ENCODE measurements at regions not wholly inside any gene's neighbourhood (a gene's known extent, or its start where the extent isn't known, plus 50 kb on each side); places are given as distances from the start of the nearest gene placed in this dataset.

DNA sequence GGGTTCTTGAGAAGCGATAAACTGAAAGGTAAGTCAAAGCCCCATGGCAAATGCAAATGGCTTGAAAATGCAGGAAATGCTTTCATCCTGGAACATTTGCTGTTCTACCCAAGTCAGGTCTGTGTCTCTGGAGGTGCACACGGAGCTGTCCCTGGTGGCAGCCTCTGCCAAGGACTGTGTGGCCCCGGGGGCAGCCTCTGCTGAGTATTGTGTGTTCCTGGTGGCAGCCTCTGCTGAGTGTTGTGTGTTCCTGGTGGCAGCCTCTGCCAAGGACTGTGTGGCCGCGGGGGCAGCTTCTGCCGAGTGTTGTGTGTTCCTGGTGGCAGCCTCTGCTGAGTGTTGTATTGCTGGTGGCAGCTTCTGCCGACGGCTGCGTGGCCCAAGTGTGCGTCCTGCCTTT is 135.6 kb upstream of the ALKAL2 start (continued):
- TF ChIP-seq, protein P1, sequence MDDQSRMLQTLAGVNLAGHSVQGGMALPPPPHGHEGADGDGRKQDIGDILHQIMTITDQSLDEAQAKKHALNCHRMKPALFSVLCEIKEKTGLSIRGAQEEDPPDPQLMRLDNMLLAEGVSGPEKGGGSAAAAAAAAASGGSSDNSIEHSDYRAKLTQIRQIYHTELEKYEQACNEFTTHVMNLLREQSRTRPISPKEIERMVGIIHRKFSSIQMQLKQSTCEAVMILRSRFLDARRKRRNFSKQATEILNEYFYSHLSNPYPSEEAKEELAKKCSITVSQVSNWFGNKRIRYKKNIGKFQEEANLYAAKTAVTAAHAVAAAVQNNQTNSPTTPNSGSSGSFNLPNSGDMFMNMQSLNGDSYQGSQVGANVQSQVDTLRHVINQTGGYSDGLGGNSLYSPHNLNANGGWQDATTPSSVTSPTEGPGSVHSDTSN (IDR thresholded peaks at IDR 0.05), result no peak
- TF ChIP-seq MEF2A (IDR thresholded peaks at IDR 0.05; ENCODE audit: borderline replicate concordance, low read depth) (no peak), FOSL2 (IDR thresholded peaks at IDR 0.05; ENCODE audit: borderline replicate concordance, low read depth) (no peak), EZH2phosphoT487 (IDR thresholded peaks at IDR 0.05; ENCODE audit: borderline replicate concordance, low read depth) (no peak), FOXM1 (IDR thresholded peaks at IDR 0.05; ENCODE audit: low read depth) (no peak)

DNA sequence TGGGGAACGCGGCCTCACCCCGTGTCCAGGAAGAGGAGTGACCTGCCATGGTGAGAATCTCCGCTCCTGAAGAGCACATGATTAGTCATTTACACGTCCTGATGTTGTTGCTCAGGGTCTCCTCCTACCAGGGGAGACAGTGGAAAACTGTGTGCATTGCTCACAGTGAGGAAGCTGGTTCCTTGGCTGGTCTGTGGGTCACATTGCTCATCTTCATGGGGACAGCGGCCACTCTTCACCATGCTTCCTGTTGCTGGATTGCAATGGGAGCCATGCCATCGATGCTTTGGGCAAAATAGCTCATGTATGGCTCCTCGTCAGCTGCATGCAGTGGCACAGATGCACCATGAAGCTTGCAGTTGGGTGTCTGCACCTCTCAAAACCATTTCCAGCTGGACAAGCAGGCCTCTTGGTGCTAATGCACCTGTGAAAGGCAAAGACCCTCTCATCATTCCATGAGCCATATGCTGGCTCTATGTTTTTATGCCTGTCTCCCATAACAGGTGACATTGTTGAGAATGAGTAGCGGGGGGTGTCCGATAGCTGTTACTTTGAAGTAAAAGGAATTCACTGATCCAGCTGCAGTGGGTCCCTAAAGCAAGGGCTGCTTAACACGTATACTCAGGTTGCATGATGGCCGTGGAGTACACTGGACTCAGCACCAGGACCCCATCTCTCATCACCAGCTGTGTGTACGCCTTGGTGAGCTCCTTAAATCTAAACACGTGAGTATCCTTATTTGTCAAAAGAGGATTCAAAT is 135.0 kb upstream of the ALKAL2 start:
- Histone ChIP-seq H3K4me3 (ENCODE audit: low read depth in 2 of 2, low read length in 1 of 2) (no peak overlapping the region), H3K36me3 (replicated peaks in 1 of 2; ENCODE audit: control insufficient read depth in 1 of 2, insufficient read depth in 2 of 2, low read length in 1 of 2) (no peaks in the 10 kb centered on the region), H4K20me1 (ENCODE audit: insufficient read depth) (no peaks in the 10 kb centered on the region), H3K79me2 (ENCODE audit: insufficient read depth) (no peaks in the 10 kb centered on the region), H3K9me2 (no peaks in the 10 kb centered on the region), H3F3A (replicated peaks; ENCODE audit: insufficient read depth) (no peaks in the 10 kb centered on the region), H3K27me3 (ENCODE audit: insufficient read depth) (no peaks in the 10 kb centered on the region), H3K9me3 (no peaks in the 10 kb centered on the region), H3K9ac (no peak overlapping the region), H3K4me1 (ENCODE audit: control insufficient read depth in 1 of 2, insufficient read depth in 2 of 2, low read depth in 1 of 2, low read length in 1 of 2) (peaks cover 0 to 10% of the 10 kb centered on the region in 2 experiments; a peak in 1 of 4 replicates), H3K27ac (ENCODE audit: low read depth in 2 of 2, low read length in 1 of 2) (no peak overlapping the region), H2AFZ (ENCODE audit: low read depth) (no peak overlapping the region), H3K4me2 (no peak overlapping the region)
- TF ChIP-seq CTCF (IDR thresholded peaks at IDR 0.05), result no peak
- TF ChIP-seq ZBTB33 (IDR thresholded peaks at IDR 0.05; ENCODE audit: borderline replicate concordance, low read depth), result no peak
- TF ChIP-seq JUND (IDR thresholded peaks at IDR 0.05), result no peak
- TF ChIP-seq, protein P2, sequence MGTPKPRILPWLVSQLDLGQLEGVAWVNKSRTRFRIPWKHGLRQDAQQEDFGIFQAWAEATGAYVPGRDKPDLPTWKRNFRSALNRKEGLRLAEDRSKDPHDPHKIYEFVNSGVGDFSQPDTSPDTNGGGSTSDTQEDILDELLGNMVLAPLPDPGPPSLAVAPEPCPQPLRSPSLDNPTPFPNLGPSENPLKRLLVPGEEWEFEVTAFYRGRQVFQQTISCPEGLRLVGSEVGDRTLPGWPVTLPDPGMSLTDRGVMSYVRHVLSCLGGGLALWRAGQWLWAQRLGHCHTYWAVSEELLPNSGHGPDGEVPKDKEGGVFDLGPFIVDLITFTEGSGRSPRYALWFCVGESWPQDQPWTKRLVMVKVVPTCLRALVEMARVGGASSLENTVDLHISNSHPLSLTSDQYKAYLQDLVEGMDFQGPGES (IDR thresholded peaks at IDR 0.05; ENCODE audit: low read depth, low read length), result no peak
- no peak for TF ChIP-seq YY1 (IDR thresholded peaks at IDR 0.05; ENCODE audit: low read depth)
- no peak for TF ChIP-seq RXRA (IDR thresholded peaks at IDR 0.05; ENCODE audit: borderline replicate concordance, low read depth)
- TF ChIP-seq FOXJ3 (CRISPR knock-in tag; IDR thresholded peaks at IDR 0.05), result no peak
- no peak for TF ChIP-seq MXI1 (IDR thresholded peaks at IDR 0.05; ENCODE audit: low read depth, low read length)
- no peak for TF ChIP-seq GATA2 (CRISPR knock-in tag; IDR thresholded peaks at IDR 0.05)
- POLR2A ChIA-PET, result interaction anchor here (1.2 kb wide), 1 partner anchor 14 kb away, joined by 3 read pairs; no protein-coding TSS in a partner anchor
- CTCF ChIA-PET, result interaction anchor here (0.6 to 1.0 kb wide), 2 partner anchors 103 to 133 kb away, joined by 3 read pairs; no protein-coding TSS in a partner anchor
- no peak for DNase-seq
- 25% methylated on average over 10 of the region's 14 CpGs for WGBS (ENCODE audit: low lambda C conversion rate)
